Cerebellar nuclear complex (tissue), 1 donor: ENCODE measurements at regions not wholly inside any gene's neighbourhood (a gene's known extent, or its start where the extent isn't known, plus 50 kb on each side); places are given as distances from the start of the nearest gene placed in this dataset.

ENCODE experiments used
- DNase-seq, 2 experiments: peaks; one replicate each; lab custom pipeline; 2025; lab: John Stamatoyannopoulos, UW

DNA sequence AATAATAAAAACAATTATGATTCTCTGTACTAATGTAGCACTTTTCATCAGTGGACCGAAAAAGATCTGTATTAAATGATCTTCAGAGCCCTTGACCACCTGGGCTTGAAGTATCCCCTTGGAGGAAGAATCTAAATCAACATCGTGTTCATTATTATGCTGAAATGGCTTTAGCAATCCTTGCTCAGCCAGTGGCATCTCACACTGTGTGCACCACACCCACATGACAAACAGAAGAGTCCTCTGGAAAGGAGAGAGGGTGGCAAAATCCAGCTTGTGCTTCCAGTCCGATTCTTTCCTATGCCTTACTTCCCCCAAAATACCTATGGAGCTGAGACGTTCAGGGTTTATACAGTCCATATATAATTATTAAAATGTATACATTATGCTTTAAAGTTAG, 318.5 kb upstream of the RUNX1 start:
- DNase-seq, result no peak

DNA sequence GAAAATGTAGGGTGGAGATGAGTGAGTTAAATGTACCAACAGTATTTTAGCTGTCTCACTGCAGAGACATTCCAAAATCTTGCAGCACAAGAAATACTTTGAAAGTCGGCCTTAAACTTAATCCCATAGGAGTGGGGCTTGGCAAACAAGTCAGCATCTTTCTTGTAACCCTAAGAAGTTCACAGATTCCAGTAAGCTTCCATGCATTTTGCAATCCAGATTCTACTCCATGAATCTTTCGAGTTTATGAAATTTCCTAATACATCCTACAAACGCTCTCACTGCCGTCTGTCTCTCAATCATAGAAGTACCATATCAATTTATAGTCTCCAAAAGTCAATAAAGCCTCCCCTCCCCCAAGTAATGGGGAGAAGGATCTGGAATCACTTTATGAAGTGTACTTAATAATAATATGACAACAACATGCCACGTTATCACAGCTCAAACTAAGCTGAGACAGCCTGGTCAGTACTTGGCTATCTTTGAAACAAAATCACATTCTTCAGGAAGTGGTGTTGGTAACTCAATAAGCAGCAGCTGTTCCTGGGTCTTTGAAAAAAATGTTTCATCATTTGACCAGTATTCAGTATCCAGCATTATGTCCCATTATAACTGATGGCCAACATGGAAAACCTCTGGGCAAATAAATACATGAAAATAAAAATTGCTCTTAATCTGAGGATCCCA, 317.4 kb upstream of the RUNX1 start:
- DNase-seq, result no peak

DNA sequence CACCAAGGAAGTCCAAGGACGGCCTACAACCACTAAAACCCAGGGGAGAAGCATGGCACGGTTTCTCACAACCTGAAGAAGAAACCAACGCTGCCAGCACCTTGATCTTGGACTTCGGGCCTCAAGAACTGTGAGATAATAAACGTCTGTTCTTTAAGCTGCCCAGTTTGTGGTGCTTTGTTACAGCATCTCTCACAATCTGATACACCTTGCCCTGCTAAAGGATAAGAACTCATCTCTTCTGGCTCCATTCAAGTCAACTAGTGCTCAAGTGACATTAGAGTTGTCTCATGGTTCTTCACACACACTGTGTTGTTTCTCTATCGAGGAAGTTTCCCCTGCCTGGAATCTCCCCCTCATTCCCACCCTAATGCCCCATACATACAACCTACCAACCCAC, 314.4 kb upstream of the RUNX1 start:
- no peak for DNase-seq

DNA sequence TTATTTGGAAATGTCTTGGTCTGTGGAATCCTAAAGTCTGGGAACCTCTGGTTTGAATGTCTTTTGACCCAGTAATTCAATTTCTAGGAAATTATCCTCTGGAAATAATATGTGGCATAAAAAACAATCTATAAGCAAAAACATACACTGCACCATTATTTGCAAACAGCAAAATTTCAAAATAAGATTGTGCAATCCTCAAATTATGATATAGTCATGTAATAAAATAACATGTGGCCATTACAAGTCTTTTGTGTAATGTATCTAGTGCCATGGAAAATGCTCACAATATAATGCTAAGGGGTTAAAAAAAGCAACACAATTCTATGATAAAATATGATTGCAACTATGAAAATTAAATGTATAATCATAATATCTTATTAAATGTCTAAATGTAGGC, 312.9 kb upstream of the RUNX1 start:
- DNase-seq, result no peak

DNA sequence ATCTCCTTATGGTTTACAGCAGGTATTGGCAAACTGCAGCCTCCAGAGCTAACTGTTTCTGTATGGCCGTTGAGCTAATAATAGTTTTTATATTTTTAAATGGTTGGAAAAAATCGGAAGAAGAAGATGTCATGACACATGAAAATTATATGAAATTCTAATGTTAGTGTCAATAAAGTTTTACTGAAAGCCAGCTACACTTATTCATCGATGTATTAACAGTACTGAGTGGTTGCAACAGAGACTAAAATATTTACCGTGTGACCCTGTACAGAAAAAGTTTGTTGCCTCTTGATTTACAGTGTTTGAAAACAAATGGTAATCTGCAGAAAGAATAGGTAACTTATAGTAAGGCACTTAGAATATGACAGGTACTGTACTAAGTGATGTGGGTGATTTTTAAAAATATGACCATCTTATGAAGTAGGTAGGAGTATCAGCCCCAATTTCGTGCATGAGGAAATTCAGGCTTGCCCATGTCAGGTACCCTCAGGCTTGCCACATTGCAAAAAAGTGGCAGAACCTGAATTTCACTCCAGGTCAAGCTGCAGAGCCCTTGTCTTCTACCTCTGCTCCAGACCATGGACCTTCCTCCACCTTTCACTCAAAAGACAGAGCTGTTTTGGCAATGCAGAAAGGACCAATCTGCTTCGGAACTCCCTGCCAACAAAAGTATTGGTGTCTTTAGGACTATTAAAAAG, 311.9 kb upstream of the RUNX1 start:
- no peak for DNase-seq

DNA sequence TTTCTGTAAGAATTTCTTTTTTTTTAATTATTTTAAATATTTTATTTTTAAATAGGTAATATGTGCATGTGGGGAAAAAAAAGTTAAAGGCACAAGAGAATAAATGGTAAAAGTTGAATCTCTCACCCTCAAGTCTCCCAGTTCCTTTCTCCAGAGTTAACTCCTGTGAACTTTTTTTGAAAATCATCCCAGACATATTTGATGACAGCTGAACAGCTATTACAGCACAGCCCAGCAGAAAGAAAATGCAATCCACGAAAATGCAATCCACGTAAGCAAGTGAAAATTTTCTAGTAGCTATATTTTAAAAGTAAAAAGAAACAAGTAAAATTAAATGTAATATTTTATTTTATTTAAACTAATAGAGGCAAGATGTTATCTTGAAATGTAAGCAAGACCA, 310.0 kb upstream of the RUNX1 start:
- no peak for DNase-seq

DNA sequence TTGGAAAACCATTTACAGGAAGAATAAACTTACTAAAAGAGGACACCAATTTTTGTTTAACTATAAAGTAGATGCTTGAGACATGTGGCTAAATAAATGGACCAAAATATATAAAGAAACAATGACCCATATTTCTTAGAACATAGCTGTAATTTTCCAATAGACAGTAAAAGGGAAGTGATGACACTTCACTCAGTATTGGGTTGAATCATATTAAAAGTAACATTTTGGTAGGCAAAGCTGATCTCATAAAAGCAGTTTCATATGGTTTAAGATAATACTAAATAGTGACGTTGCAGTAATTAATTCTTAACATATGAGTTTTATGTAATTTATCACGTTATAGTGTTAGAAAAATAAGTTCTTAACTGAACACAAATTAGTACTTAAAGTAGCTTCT, 308.9 kb upstream of the RUNX1 start:
- DNase-seq, result no peak

DNA sequence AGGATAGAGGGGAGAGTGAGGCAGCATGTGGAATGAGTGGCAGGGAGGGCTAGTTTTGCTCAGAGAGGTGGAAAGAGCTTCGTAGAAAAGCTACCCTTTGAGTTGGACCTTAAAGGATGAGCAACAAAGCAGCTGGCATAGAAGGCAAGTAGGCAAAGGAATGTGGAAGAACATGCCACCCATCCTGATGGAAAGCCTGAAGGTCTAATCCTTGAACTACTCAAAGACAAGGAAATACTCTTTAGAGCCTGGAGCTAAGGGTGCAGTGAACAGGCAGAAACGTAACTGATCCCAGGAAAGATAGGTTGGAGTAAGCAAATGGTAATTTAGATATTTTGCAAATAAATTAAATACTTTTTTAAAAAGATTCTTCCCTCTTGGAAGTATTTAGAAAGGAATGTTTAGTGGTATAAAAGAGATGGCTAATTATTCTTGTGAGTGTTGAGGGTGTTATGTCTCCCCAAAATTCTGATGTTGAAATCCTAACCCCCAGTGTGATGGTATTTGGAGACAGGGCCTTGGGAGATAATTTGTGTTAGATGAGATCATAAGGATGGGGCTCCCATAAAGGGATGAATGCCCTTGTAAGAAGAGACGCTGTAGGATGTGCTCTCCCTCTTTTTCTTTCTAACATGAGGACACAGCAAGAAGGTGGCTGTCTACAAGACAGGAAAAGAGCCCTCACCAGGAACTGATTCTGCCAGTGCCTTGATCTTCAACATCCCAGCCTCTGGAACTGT, 308.1 kb upstream of the RUNX1 start:
- DNase-seq, result no peak

DNA sequence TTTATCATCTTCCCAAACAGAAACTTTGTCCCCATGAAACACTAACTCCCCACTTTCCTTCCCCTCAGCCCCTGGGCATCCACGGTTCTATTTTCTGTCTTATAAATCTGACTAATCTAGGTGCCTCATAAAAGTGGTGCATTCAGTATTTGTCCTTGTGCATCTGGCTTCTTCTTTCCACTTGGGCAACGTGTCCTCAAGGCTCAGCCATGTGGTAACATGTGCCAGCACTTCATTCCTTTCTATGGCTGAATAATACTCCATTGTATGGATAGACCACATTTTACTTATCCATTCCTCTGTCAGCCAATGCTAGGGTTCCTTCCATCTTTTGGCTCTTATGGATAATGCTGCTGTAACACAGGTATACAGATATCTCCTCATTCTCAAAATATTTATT, 305.0 kb upstream of the RUNX1 start:
- DNase-seq, result no peak

DNA sequence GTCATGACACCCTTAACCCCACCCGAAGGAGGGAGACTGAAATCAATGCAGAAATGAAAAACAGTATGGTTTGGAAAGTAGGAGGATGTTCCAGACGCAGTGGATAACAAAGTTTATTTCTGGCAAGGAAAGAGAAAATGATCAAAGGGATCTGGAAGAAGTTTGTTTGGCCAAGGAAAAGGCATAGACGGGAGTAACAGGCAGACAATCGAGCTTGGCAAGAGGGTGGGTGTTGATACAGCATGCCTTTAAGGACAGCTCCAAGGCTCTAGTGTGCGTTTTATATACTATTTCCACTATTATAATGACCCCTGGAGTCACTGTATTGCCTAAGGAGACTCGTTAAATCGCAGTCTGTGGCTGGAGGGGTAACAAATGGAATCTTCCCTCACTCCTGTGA, 303.7 kb upstream of the RUNX1 start:
- no peak for DNase-seq

DNA sequence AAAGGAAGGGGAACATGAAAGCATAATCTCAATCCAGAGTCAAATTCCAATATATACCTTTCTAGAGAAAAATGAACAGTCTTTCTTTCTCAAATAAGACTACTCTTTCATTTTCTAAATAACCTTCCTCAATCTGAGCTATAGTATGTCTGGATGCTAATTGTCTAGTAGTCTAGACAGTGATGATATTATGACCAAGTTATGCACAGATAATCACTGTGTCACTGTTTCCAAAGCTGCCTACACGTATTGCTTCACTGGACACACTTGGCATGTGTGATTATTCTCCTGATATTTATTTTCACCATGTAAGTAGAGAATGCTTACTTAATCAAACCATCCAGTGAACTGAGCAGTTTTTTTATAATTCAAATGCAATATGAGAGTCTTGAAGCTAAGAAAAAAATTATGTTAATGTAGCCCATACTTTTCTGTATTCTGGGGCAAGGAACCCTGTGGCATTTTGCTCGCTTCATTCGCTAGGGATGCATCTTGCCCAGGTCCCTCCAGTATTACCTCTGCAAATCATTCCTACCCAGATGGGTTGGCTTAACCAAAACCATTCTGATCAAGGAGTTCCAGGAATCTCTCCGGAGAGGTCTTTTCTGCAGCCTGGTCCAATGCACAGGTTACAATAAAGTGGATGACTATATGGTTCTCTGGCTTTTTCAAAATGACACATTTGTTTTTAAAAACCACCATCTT, 303.1 kb upstream of the RUNX1 start:
- DNase-seq, result no peak

DNA sequence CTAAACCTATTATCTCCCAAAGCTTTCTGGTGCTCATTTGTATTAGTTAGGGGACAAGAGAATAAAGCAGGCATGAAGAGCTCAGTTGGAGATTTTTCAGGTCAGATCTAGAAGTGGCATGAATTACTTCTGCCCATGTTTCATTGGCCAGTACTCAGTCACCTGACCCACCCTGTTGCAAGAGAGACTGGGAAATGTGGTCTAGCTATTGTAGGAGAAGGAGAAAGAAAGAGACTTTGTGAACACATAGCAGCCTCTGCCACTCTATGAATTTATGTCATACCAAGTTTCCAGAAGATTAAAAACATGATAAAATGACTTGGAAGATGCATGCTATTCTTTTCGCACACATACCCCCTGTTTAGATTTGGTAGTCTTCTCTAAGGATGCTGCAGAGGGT, 302.3 kb upstream of the RUNX1 start:
- DNase-seq, result no peak

DNA sequence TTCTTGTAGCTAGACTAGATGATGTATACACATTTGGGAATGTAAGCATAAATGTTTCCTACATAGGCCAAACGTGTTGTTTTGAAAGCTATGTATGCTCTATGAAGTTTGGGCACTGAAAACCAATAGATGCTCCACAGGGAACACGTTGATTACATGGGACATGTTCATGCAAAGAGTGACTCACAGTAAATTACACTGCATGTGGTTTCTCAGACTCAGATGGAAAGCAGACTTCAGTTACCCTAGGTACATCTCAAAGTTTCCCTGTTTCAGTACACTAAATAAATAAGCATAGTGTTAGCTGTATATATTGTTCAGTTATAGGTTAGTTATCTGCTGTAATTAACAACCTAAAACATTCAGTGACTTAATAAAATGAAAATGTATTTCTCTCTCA, 301.9 kb upstream of the RUNX1 start:
- DNase-seq, result no peak

DNA sequence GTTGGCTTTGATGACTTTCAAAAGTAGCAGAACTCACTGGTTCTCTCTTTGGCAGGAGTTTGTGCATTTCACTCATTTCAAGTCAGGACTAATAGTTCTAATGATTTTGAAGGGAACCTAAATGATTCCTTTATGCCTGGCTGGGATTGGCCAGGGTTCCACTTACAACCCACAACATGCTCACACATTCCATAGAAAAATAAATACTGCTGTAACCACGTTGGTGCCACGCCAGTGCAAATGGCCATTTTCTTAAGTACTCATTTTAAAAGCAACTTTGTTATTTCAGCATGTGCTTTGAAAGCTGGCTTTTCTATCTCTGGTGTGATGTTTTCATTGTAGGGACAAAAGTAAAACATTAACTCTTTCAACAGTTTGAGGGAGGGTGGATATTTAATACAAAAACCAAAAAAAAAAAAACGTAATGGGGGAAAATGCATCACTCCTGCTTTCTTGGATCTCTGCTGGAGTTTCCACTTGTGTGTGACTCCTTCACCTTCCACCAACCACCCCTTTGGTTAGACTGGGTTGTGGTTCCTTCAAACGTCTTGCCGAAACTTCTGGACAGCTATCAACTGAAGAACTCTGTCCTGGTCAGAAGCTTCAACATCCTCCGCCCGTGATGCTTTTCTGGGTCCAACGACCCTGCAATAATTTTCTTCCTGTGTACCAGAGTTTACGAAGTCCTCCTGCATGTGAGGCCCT, 300.4 kb upstream of the RUNX1 start:
- no peak for DNase-seq

DNA sequence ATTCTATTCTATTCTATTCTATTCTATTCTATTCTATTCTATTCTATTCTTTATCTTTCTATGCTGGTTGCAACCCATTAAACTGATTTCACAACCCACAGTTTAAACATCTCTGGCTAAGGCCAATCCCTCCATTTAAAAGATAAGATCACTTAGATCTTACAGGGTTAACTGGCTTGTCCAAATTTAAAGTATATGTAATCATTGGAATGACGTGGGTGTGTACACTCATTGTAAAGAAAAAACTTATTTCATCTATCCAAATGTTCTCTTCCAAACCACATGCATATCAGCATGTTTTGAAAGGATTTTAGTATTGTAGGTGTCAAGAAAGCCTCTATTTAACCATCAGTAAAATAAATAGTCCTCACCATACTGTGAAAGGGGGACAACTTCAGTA, 299.6 kb upstream of the RUNX1 start:
- no peak for DNase-seq

DNA sequence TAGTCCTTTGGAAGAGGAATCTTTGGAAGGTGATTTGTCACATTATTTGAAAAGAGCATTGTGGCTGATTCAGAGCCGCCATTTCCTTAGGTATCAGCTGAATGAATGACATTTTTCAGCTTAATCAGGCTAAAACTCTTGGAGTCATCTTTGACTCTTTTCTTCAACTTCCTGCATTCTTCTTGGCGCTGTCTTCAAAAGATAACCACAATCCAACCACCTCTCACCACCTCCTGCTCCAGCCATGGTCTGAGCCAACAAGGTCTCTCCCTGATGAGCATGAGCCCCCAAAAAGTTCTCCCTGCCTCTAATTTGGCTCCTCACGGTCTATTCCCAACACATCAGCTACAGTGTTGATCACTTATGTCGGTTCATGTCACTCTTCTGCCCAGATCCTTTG, 297.6 kb upstream of the RUNX1 start:
- DNase-seq, result no peak

DNA sequence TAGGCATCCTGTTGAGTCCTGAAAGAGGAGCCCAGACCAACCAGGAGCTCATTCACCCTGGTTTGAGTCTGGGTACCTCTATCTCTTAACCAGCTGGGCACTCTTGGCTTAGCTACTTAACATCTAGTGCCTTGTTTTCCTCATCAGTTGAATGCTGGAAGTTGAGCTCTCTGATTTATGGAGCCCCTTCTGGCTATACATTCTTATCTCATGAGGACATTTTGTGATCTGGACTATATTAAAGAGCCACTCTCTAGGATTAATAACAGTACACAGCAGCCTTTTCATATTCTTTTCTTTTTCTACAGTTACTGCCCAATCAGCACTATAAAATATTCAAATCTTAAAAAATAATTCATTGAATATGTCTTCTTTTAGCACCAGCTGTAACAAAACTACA, 296.9 kb upstream of the RUNX1 start:
- DNase-seq, result no peak

DNA sequence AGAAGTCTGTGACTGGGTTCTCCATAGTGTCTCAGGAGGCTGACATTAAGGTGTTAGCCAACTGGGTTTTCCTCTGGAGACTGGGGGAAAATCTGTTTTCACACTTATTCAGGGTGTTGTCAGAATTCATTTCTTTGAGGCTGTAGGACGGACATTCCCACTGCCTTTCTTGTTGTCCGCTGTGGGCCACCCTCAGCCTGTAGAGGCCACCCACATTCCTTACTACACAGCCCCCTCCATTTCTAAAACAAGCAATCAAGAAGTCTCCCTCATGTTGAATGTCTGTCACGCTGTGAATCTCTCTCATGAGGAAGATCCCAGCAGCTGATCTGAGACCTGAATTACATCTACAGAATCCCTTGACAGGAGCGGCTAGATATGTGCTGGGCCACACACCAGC, 295.5 kb upstream of the RUNX1 start:
- DNase-seq, result no peak

DNA sequence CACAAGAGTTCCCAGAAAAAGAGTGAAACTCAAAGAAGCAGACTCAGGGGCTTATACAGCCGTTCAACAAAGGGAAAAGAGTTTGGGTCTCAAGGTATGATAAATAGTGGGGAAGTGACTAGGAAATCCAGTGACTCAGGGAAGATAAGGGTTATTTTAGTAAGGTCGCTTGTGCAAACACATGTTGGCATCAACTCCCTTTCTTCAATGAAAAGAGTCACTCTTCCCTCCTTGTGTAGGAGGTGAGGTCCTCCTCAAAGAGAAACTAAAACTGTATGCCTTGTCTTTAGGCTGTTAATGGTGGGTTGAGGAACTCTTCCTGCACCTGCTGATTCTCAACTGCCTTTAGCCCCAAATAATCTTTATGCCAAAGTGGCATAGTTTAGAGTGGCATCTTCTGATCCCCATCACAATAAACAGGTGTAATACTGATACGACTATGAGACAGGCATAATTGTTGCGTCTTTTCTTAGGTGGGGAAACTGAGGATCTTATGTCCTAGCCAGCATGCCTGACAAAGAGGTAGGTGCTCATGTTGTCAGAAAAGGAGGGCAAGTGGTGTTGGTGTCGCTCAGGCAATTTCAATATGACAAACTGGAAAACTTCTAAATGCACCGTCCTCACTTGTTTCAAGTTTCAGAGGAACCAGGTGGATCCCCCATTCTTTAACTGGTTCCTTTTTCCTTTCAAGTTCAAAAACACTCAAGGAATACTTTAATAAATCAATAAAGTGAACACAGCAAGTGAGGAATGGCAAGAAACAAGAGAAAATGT, 294.1 kb upstream of the RUNX1 start:
- DNase-seq, result no peak

DNA sequence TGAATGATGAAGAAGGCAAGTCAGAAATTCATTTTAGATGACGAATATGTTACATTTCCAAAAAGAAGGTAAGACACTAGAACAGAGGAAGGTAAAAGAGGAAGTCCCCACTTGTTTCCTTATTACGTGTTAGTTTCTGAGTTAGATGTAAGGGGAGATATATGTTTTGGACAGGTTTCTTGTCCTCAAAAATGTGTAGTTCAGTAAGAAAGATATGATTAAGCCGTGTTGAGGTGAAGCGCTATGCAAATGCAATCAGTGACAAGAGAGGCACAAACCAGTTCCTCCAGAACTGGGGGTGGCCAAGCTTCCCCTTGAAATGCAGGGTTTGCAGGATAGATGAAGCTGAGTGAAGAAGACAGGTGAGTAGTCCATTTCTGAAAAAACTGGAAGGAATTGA, 293.3 kb upstream of the RUNX1 start:
- no peak for DNase-seq

DNA sequence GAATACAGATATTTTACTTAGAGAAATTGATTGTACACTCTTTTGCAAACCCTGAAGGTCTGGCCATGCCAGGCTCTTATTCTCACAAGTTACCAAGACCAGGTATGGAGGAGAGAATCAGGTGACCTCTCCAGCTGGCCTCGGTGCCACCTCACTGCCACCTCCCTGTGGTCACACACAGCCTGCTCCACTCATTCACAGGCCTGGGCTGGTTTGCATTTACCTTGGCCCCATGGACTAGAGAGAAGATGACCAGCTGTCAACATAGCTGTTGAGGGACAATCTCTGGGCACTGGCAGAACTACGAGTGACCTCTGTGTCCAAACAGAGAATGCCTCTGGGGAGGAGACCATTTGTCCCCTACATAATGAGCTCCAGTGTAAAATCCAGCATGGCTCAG, 291.2 kb upstream of the RUNX1 start:
- no peak for DNase-seq
